Endometrial microvascular endothelial cells (primary cell): ENCODE measurements at regions not wholly inside any gene's neighbourhood (a gene's known extent, or its start where the extent isn't known, plus 50 kb on each side); places are given as distances from the start of the nearest gene placed in this dataset.

Experiments
- in situ Hi-C: cut with HindIII; loops from 2 replicates; pipeline ENCODE4 v1.10.0; 2017; ENCODE audit warnings: low sequenced_read_pairs, low pct_unique_long_range_greater_than_20kb; ENCODE audit errors: inconsistent ontology term

DNA sequence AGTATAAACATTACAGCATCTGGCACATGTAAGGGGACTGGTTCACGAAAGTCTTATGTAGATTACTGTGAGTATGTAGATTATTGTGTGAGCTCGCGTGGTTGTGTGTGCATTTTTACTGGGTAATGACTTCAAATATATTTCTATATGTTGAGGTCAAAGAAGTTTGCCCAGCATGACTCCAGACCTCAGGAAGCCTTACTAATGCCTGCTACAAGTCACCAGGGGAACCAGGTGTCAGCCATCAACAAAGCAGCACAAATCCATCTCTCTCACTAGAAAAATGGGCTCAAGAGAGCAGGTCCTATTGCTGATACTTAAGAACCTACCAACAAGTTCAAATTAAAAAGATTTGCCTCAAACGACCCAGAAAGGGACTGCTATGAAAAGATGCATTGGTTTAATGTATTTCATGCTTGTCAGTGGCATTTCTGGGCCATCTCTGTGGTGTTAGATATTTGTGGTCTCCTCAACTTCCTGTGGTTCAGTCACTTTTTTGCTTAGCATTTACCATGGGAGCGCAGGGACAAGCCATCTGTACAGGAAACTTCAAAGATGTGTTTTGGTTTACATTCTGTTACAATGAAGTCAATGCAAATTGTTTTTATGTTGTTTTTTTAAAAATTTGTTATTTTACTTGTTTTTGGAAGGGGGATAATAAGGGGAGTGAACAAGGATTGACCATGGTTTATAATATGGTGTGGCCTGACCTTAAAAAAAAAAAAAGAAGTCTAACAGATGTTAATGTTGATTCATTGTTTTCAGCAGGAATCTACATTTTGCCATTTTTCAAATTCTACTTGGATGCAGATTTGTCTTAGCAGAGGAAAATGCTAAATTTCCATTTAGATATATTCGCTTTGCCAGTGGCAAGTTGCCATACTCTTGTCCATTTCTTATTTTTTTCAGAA lies 172.1 kb upstream of the ADAMTS9 start:
- in situ Hi-C loops = no loop called here

DNA sequence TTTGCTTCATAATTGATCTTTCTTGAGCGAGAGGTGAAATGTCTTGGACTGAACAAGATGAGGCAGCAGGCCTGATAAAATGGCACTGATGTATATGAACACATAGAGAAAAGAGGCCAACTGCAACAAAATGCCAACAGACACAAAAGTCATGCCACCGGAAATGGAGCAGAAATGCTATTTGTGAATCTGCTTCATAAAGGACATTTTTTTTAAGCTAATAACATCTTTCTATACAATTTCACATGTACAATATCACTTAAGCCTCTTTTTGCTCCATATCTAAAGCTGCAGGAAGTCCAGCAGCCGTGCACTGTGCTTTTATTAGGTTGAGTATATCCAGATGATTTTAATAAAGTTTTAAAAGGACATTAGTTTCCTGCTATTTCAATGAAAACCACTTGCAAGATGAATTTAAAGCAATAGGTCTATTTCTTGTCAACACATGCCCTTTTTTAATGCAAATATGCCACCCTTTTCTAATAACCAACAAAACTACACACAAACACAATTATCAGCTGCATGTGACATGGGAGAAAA lies 169.2 kb upstream of the ADAMTS9 start:
- in situ Hi-C loops = no loop called here

DNA sequence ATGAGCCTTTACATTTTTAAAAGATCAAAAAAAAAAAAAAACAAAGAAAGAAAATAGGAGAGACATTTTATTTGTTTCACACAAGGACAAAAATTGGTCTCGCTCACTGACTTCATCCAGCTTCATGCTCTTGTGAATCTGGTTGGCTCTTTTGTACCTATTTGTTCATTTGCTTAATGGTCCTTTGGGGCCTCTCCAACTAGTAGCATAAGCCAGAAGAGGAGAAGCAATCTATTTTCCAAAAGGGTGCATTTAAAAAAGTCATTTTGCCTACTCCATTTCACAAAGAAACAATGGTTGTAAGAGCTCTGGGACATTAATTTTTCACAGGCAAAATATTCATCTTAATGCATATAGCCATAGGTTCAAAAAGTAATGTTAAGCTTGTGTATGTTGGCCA lies 168.3 kb upstream of the ADAMTS9 start:
- in situ Hi-C loops = no loop called here

DNA sequence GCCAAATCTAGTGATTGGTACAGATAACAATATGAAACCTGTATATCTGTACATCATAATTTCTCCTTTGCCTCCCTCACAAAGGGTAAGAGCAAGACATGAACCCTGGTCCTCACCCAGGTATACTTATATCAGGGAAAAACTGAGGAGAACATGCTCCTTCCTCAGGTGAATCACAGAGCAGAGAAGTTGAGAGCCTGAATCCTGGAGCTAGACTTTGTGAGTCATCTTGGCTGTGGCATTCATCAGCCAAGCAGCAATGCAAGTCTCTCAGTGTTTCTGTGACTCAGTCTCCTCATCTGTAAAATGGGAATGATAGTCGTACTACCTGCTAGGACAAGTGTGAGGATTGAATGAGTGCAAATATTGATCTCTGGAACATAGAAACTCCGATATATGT lies 165.7 kb upstream of the ADAMTS9 start:
- in situ Hi-C loops = no loop called here

DNA sequence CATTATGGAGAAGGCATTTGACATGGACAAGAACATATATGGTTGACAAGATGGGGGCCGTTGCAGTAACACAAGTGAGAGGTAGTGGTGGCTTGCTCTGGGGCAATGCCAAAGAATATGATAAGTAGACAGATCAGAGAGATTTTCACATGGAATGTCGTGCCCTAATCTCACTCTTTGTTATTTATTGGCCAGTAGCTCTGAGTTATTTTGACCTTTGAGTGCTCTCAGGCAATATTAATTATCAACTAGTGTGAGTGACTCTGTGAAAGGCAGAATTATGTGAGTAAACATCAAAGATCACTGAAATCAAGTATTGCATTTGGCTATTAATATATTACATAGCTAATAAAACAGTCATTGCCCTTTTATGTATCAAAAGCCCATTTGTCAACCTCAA lies 164.9 kb upstream of the ADAMTS9 start:
- in situ Hi-C loops = no loop called here

DNA sequence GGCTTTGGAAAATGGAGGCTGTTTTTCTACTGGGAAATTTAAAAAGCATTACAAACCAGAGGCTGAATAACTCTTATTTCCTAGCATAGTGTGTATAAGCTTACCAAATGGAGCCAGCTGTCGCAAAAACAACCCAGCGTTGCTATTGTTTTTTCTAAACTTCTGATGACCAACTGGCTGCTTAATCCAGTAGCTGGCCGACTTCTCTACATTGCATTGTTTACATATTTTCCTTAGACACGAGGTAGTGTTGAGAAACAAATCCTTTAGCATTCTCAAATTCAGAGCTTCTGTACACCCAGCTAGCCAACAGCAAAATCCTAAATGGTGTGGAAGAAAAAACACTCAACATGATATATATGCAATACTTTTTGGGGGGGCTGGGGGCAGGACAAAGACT lies 161.0 kb upstream of the ADAMTS9 start:
- in situ Hi-C loops = no loop called here

DNA sequence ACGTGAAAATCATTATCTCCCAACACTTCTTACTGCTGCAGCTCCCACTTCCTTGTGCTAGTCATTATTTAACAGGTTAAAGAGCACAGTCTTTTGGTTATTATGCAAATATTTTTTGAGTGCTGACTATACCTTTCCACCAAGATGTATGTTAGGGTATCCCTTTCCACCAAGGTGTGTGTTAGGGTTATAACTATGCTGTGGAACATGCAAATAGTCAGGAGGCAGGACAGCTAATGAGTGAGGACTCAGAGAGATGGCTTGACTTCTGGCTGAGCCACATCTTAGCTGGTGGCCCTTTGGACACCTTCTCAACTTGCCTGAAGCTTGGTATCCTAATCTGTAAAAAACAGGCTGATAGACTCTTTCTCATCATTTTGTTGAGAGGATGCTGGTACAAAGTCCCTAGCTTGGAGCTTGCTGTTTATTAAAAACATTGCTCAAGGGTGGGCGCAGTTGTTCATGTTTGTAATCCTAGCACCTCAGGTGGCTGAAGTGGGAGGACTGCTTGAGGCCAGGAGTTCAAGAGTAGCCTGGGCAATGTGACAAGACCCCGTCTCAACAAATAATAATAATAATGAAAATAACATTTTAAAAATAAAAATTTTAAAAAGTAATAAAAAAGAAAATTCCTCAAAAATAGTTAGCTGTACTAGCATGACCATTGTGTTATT lies 160.5 kb upstream of the ADAMTS9 start:
- in situ Hi-C loops = no loop called here

DNA sequence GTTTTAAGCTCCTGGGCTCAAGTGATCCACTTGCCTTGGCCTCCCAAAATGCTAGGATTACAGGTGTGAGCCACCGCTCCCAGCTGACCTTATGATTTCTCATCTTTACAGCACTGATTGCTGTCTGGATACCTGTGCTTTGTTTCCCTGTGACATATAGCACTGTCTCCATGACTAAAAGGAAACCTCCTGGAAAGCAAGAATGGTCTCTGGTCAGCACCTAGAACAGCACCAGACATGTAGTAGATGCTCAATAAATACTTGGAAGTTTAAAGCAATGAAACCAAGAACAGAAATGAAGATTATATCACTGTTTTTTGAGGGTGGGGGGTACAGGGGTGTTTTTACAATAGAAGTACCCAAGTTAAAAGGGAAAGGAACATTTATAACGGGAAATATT lies 156.8 kb upstream of the ADAMTS9 start:
- in situ Hi-C loops = no loop called here

DNA sequence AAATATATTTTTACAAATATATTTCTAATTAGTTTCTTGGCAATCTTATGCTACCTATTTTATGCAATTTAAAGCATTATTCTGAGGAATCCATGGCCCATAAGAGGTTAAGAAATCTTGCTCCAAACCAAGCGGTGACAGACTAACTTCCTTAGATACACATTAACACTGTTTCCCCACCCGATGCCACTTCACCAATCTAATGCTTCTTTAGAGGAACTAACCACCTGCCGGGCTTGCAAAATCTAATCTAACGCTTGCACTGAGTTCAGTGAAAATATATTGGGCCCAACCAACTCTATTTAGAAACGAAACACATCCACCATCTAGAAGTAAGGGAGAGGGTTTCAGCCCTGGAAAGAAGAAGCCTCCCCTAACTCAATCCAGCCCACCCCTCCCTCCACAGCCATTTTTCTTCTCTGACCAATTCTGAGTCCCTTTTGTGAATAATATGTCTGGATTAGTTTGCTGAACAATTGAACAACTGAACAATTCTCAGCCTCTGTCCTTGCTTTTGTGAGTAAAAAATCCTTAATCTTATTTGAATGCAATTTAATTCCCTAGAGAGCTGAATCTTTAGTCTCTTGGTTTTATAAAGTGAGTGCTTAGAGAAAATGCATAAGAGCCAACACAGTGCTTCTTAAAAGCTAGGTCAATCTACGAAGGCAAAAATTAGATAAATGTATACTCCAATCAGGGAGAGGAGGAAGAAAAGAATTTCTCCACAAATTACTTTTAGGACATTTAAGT lies 150.4 kb upstream of the ADAMTS9 start:
- in situ Hi-C loops = no loop called here

DNA sequence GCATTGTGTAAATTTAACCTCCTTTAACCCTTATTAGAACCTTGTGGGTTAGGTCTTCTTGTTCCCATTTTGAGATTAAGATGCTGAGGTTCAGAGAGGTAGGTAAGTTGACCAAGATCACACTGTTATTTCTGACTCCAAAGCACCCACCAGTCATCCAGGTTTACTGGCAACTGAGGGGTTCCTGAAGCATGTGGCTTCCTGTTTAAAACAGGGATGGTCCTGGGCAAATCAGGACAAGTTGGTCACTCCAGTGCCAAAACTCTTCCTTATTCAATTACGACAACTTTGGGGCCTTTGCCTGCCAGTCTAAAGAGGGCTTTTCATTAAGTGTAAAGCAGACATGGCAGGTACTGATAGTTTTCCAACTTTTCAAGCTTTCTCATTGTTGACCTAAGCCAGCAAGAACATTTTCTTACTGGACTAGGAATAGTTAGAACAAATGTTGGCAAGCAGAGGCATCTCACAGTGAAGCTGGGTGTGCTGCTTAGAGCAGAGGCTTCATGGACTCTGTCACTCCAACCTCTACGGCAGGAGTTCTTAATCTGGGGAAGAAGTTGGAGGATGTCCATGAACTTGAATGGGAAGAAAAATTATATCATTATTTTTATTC lies 149.4 kb upstream of the ADAMTS9 start:
- in situ Hi-C loops = no loop called here

DNA sequence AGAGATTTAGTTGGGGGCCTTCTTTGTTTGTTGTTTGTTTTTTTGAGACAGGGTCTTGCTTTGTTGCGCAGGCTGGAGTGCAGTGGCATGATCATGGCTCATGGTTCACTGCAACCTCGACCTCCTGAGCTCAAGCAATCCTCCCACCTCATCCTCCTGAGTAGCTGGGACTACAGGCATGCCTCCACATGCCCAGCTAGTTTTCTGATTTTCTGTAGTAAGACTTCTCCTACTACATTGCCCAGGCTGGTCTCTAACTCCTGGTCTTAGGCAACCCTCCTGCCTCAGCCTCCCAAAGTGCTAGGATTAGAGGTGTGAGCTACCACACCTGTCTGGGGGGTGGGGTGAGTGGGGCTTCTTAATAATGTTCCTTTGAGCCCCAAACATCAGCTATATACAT lies 148.3 kb upstream of the ADAMTS9 start:
- in situ Hi-C loops = no loop called here

DNA sequence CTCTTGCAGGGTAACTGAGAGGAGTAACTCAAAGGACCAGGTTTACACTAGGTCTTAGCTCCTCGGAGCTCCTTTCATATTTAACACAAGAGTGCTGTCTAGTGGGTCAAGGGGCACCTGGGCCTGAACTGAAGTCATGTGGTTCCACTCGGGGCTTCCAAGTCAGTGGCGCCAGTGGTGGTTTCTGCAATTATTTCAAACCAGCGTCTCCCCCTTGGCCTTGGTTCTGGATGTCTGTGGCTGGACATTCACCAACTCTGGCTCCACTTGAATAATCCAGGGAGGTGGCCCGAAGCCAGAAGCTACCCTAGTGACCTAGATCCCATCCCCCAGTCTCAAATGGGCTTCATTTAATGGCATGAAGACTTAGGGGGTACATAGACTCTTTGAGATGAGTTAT lies 144.3 kb upstream of the ADAMTS9 start:
- in situ Hi-C loops = no loop called here

DNA sequence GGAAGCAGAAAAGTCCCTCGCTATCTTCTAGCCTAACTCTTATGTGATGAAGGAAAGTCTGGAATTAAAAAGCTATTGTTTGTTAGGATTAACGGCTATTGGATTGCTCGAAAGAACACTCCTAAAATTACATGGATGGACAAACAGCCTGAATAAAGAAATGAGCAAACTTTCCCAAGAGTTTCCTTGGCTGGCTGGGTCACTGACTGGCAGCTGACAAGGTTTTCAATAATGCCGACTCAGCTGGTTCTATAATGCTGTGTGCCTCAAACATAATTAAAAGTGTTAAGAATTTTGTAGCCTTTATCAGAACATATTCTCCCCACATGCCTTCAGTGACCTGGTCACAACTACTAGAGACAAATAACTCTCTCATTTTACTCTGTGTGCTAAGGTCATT lies 142.9 kb upstream of the ADAMTS9 start:
- in situ Hi-C loops = no loop called here

DNA sequence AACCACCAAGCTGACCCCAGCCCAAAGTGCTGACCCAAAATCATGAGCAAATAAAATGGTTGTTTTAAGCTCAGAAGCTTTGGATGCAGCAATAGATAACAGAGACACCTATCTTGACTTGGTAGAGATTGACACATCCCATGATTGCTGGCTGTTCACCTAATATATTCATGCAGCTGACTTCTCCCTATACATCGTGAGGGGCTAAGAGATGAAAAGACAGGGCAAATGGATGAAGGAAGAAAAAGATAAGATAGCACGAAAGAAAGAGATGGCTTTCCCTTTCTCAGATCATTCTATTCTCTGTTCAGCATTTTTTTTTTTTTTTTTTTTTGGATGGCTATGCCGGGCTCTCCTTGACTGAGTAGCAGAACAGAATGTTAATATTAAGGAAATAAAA lies 141.5 kb upstream of the ADAMTS9 start:
- in situ Hi-C loops = no loop called here

DNA sequence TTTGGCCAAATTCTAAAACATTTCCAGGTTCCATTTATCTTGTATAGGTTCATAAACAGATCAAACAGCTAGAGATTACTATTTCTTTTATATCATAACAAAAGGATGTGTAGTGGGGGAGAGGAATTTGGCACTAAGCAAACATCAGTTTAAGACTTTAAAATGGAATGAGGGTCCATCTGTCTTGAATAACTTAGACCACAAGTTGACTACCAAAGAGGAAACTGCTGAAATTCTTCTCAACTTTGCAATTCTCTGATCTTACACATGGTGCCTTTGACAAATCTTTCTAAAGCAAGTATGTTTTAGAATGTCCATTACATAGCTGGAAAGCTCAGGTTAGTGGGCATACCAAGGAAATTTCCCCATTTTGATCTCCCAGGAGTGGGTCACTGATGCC lies 140.5 kb upstream of the ADAMTS9 start:
- in situ Hi-C loops = no loop called here

DNA sequence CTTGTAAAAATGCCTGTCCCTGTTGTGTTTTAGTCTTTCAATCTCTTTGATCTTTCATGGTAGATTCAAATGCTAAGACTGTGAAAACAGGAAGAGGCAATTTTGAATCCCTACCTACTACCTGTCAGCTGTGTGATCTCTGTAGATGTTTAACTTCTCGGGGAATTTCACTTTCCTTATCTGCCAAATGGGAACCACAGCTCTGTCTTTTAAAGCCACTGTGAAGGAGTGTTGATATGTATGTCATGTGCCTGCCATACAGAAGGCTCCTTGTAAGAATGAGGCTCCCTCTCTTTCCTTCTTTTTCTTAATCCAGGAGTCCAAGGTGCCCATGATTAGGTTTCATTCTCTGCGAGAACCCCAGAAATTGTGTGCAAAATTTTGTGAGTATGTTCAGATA lies 139.6 kb upstream of the ADAMTS9 start:
- in situ Hi-C loops = no loop called here

DNA sequence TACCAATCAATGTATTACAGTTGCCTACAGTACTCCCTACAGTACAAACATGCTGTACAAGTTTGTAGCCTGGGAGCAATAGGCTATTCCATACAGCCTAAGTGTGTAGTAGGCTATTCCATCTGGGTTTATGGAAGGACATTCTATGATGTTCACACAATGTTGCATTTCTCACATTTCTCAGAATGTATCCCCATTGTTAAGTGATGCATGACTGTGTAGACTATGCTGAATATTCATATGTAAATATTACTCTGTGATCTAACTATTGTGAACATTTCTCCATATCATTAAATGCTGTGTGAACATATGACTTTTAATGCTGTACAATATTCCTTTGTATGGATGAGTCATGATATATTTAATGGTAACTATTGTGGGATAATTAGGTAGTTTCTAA lies 139.2 kb upstream of the ADAMTS9 start:
- in situ Hi-C loops = no loop called here

DNA sequence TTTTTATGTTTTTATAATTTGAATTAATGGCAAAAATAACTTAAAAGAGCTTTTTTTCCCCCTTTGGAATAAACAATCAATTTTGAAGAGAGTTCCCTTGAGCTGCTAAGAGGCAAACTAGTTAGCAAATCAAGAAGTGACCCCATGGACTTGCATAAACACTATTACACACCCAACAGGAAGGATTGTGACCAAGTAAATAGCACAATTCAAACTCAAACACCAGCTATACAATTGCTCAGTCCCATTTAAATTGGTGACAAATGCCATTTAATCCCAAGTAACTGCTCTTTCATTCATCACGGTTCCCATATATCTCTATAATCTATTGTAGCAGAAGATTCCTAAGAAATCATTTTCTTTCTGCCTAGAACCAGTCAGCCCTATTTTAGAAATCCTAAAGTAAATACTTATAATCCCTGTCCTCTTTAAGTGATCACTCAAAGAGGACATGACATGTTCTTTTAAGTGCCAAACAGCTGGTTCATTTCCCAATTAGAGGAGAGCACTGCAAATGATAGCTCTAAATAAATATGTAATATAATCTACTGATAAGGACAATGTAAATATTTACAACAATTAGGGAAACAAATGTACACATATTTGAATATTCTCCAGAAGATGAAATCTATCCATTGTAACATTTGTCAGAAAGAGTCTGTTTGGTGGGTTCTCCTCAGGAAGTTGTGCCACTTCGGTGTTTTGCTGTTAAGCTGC lies 137.8 kb upstream of the ADAMTS9 start:
- in situ Hi-C loops = no loop called here
